Endothelial cell of hepatic sinusoid (primary cell): ENCODE measurements at regions not wholly inside any gene's neighbourhood (a gene's known extent, or its start where the extent isn't known, plus 50 kb on each side); places are given as distances from the start of the nearest gene placed in this dataset.
"Not testable (repeated sequence)": the region's sequence is repeated elsewhere in the genome, so short reads cannot be mapped to it uniquely, and the experiment has no call there.

Source experiments
- in situ Hi-C: cut with HindIII; loops from 2 replicates; pipeline ENCODE4 v1.10.0; 2017; ENCODE audit warnings: low sequenced_read_pairs

- in situ Hi-C loops, result no loop called here
Measured at GRCh38 chr16:66127459-66128370, 238.8 kb upstream of the CDH5 start.

DNA sequence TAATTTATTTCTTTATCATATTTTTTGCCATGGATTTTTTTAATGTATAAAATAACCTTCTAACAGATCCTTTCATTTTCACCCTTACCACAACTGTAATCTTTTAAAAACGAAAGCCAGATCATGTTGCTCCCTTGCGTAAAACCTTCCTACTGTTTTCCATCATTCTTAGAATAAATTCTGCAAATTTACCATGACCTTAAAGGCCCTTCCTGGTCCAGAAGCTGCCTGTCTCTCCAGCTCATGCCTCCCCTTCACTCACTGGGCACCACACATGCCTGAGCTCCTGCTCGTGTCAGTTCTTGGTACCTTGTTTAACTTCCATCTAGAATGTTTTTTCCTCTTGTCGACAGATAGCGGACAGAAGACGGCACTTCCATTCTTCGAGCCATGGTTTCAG lies 245.0 kb upstream of the CDH5 start:
- in situ Hi-C loops, result no loop called here

GRCh38 chr16:66120656-66121055 lies 245.8 kb upstream of the CDH5 start:
- in situ Hi-C loops, result no loop called here

DNA sequence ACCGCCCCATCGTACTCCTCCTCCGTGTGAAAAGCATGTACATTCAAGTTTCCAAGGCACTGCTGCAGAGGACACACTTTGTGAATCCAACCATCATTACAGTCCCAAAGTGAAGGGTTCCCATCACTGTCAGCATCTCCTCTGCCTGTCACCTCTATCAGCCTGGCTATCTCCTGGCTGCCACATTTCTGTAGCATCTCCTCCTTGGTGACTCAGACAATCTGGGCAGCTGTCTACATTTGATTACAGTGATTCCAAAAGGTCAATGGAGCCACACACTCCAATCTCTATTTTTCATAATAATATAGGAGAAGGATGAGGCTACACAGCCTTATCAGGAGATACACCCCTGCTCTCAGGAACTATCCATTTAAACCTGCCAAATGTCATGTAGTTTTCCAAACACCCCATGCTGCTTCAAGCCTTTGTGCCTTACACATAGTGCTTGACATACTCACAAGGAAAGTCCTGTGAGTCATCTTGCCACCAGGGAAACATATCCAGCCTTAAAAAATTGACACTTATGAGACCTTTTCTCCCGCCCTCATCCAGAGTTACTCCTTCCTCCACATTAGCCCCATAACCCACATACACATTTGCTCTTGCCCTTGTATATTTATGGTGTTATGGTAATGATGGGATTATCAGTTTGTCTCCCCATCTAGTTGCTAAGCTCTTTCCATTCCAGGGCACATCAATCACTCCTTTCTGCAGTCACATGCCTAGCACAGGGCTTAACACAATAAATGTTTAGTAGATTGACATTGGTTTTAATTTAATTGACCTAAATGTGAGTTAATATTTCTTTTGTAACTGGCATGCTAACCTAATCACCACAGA lies 250.1 kb upstream of the CDH5 start:
- in situ Hi-C loops, result no loop called here

GRCh38 chr16:66115373-66115772 lies 251.1 kb upstream of the CDH5 start:
- in situ Hi-C loops, result no loop called here

GRCh38 chr16:66113223-66113622 lies 253.3 kb upstream of the CDH5 start:
- in situ Hi-C loops, result no loop called here

DNA sequence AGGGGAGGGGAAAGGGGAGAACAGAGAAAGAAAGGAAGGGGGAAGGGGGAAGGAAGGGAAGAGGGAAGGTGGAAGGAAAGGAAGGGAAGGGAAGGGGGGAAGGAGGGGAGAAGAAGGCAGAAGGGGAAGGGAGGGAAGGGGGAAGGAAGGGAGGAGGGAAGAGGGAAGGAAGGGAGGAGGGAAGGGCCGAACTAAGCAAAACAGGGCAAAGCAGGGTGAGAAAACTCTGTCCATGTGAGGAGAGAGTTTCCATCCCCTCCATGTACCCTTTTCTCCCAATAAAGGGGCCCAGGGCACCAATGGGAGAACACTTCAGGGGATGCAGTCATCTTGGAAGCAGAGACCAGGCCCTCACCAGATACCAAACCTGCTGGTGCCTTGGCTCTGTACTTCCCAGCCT lies 256.8 kb upstream of the CDH5 start:
- in situ Hi-C loops, result no loop called here

DNA sequence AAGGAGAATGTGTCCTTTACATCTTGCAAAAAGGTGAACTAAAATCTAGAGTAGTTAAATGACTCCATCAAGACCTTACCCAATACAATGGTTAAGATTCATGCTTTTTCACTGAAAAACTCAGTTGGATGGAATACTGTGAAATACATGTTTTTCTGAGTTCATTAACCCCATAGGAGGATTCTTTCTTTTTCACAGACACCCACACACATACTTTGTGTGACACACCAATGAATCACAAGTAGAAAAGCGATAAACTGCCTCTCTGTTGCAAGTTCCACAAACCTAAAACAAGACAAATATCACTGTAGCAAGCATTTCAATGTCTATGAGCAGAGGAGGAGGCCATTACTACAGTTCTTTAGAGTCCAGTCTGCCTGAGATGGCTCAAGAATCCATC lies 258.8 kb upstream of the CDH5 start:
- in situ Hi-C loops, result no loop called here

DNA sequence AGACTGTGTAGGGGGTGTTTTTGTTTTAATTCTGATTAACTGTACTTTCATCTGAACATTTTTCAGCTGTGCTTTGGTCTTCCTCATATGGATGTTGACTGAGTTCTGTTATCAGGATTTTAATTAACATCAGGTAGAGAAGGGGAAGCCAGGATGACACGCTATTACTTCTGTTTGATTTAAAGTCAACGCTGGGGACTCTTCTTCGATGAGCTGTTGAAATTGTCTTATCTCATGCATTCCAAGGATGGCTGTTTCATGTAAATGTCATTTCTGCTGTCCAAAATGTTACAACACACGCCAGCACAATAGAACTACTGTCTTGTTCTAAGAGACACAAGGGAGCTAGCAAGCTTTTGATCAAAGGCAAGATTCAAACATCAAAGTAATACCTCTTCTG lies 263.3 kb upstream of the CDH5 start:
- in situ Hi-C loops, result no loop called here

GRCh38 chr16:66099306-66099705 lies 267.2 kb upstream of the CDH5 start:
- in situ Hi-C loops, result no loop called here

DNA sequence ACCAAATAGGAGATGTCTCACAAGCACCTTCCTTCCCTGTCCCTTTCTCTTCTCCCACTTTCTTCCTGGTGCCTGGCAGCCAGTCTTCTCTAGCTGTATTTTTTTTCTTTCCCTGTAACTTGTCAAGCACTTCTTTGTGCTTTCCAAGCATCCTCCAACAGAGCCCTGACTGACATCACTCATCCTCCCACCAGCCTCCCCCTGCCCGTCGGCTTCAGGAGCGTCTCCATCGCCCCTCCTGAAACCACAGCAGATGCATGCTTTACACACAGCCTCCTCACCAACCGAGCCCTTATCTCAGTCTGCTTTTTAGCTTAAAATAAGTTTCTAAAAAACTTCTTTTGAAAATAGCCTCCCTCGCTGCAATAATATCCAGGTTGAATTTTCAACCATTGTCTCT lies 268.7 kb upstream of the CDH5 start:
- in situ Hi-C loops, result no loop called here

- in situ Hi-C loops, result no loop called here
Measured at GRCh38 chr16:66095676-66096075, 270.8 kb upstream of the CDH5 start.

DNA sequence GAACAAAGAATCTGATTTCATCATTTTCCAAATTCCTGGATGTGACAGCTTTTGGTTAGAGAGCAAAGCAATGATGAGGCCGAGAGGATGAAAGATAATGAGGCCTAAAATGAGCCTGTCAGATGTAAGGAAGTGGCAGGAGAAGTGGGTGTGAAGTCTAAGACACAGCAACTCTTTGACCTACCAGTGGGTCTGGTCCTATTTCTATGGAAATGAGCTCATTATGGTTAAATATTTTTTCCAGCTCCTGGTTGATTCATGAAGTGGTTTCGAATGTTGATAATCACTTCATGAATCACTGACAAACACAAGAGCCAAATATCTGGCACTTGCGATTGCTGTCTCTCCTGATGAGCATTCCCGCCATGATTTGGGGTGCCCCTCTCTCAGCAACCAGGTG lies 273.3 kb upstream of the CDH5 start:
- in situ Hi-C loops, result no loop called here

GRCh38 chr16:66091471-66091891 lies 275.0 kb upstream of the CDH5 start:
- in situ Hi-C loops, result no loop called here

DNA sequence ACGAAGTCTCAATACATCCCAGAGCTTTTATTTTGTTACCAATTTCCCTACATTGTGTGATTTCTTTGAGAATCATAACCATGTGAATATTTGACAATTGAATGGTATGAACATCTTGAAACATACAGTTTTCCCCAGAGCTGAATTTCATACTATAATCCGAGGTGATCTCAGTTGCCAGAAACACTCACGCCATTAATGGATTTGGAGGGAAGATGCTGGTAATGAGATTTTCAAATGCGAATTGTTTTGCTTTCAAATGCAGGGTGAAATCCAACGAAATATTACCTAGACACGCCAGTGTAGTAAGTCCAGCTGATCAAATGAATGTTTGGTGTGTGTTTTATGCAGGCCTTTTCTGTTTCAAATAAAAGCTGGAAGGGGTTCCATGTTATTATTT lies 277.8 kb upstream of the CDH5 start:
- in situ Hi-C loops, result no loop called here

- in situ Hi-C loops, result no loop called here
Measured at GRCh38 chr16:66087308-66087707, 279.2 kb upstream of the CDH5 start.

- in situ Hi-C loops, result no loop called here
Measured at GRCh38 chr16:66085651-66086050, 280.8 kb upstream of the CDH5 start.

- in situ Hi-C loops, result not testable (repeated sequence)
Measured at GRCh38 chr16:66084731-66085130, 281.8 kb upstream of the CDH5 start.

DNA sequence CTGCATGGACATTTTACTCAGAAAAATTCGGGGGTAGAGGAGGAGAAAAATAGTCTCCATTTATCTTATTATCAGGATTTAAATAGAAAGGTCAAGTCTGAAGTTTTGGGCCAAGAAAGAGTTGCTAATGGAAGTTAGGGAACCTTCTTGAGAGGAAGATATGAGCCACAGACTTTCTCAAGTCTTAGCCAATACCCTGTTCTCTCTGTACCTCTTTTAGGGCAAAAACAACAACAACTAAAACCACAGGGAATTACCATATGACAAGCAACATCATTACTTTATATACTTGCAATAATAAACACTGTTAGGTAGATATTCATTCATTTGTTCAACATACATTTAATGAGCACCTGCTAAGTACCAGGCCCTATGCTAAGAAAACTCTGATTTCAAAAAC lies 282.2 kb upstream of the CDH5 start:
- in situ Hi-C loops, result no loop called here

GRCh38 chr16:66083171-66083570 lies 283.3 kb upstream of the CDH5 start:
- in situ Hi-C loops, result no loop called here

DNA sequence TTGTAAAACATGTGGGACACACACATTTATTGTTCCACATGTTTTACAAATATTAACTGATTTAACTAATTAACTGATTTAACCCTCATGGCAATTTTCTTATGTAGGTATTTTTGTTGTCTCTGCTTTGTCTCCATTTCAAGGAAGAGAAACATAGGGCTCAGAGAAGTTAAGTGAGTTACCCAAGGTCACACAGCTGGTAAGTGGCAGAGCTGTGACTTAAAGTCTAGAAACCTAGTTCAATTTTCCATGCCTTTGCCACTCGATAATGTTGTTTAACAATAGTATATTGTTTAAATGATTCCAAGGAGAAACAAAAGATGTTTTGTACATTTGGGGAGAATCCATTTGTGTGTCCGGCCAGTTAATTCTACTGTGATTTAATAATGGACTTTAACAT lies 284.1 kb upstream of the CDH5 start:
- in situ Hi-C loops, result no loop called here

GRCh38 chr16:66081775-66082366 lies 284.6 kb upstream of the CDH5 start:
- in situ Hi-C loops, result no loop called here
